Non-pigmented ciliary epithelial cell (primary cell): ENCODE measurements at regions not wholly inside any gene's neighbourhood (a gene's known extent, or its start where the extent isn't known, plus 50 kb on each side); places are given as distances from the start of the nearest gene placed in this dataset.
"Not testable (repeated sequence)": the region's sequence is repeated elsewhere in the genome, so short reads cannot be mapped to it uniquely, and the experiment has no call there.

Experiments used
- DNase-seq: peaks from one replicate; pipeline ENCODE4 v3.0.0-alpha.2; 2010; ENCODE audit warnings: low read depth

DNA sequence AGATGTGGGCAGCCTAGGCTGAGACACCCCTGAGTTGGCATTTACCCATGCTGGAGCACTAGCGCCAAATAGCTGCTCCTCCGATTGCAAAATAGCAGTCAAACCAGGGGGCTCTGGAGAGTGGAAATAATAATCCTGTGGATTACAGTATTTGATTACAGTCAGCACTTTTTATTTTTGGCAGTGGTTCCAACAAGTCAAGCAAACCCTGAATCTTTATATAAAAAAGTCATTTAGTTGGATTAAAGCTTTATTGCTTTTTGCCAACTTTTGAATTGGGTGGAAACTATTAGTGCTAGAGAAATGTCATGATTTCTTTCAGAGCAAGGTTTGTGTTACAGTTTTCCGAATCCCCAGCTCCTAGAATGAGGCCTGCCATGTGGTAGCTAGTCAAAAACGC is 99.3 kb upstream of the FAM20A start:
- DNase-seq: no peak

DNA sequence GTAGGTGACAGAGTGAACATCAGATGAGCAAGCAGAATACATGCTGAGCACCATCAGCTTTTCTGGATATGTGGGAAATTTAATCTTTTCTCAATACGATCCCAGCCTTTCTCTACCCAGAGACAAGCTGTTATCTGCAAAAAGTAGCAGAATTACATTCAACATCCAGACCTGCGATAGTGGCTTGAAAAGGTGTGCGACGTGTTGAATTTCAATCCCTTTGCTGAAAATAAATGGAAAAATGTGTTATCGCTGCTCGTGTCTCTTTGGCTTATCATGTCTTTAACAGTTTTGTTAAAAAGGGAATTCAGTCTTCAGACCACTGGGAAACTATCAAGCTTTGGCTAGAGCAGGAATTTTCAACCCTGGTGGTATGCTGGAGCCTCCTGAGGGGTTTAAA is 98.8 kb upstream of the FAM20A start:
- no peak for DNase-seq

DNA sequence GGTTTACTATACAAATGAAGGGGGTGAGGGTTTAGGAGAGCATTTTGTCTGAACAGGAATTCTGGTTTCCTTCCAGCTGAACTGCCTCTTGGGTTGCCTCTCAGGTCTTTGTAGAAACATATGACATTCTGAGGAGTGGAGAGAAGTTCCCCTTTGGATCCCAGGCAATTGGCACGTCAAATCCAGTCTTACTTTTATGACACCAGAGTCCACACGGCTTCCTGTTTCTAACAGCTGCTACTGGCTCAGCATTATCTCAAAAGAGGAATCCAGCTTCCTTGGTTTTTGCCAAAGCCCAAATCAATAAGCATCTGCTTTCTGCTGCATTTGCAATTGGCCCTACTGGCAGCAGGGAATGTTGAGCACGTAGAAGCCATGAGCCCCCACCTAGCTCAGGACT is 97.6 kb upstream of the FAM20A start:
- no peak for DNase-seq

DNA sequence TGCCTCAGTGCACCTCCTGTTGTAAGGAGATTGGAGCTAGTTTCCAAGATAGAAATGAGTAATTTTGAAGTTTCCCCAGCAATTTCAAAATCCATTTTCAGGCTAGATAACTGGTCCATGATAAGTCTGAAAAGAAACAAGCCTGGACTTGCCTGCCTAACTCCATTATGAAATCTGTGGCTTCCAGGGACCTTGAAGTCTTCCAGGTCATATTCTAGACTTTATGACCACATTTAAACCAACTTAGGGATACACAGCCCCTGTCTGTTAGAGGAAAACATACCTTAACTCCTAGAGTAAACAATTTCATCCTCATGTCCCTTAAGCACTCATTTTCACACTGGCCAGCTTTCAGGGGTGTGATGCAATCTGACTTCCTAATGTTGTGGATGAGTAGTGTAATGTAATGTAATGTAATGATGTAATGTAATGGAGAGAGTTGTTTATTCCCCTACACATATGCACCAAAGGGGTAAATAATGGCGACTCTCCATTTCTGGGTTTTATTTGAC is 96.7 kb upstream of the FAM20A start:
- no peak for DNase-seq

DNA sequence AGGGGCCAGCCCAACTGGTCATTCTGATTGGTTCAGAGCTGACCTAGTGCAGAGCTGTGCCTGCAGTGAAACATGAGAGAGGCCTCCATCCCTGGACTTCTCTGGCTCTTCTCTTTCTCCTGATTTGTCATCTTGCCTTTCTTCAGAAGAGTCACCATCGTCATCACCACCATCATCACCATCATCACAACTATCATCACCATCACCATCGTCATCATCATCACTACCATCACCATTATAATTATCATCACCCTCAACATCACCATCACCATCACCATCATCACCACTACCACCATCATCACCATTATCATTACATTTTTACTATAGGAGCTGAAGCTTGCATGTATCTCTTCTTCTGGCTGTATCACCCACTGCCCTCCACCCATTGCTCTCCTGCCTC is 94.5 kb upstream of the FAM20A start:
- DNase-seq: no peak

DNA sequence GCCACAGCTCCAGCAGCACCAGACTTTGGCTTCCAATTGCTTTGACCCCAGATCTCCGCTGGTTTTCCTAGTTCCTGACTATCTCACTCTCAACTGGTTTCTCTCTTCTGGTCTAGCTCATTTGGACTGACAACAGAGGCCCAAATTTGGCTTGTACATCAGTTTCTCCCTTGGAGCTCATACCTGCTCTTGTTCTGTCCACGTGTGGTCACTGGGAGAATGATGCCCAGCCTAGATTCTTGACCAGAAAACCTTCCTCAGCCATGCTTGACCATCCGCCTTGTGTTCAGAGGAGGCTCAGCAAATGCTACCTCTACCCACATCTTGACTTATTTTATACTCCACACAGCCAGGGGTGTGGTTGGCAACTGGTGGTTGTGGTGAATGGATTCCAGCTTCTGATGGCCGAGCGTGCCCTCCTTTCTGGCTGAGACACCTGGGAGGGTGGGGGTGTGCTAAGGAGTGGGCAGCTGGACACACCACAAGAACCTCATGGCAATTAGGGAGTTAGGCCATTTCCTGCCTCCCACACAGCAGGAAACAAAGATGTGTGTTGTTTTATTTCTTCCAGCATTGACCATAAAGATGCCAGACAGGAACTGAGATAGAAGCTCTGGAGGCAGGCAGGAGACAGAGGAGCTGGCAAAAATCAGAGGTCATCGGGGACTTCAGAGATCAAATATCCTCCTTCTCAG is 93.8 kb upstream of the FAM20A start:
- no peak for DNase-seq

DNA sequence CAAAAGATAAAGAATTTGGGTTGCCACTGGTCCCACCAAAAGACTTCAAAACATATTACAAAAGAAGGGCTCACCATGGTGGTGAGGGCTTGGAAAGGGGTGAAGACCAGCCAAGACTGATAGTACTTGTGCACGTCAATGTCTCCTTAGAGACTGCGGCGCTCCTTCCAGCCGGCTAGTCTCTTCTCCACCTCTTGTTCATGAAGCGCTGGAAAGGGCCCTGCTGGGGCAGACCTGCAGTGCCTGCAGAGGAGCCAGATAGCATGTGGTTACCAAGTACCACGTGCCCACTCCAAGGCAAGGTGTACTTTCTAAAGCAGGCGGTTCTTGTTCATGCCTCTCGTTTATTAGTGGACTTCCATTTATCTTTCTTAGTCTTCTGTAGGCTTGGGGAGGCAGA is 92.7 kb upstream of the FAM20A start:
- no peak for DNase-seq

DNA sequence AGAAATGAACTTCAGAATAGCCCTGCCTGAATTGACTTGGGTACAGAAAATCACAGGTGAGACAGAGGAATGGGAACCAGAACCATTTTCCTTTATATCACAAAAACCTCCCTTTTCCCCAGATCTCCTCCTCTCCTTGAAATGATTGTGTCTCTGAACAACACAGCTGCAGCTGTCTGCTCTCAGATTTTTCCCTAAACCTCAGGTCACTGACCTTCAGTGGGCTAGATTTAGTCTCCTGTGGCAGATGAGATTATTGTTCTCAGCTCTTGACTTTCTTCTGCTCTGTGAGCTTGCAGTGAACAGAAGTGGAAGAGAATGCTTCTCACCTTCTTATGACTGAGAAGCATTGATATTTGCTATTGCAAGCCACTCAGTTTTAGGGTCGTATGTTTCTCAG is 92.3 kb upstream of the FAM20A start:
- DNase-seq: no peak

DNA sequence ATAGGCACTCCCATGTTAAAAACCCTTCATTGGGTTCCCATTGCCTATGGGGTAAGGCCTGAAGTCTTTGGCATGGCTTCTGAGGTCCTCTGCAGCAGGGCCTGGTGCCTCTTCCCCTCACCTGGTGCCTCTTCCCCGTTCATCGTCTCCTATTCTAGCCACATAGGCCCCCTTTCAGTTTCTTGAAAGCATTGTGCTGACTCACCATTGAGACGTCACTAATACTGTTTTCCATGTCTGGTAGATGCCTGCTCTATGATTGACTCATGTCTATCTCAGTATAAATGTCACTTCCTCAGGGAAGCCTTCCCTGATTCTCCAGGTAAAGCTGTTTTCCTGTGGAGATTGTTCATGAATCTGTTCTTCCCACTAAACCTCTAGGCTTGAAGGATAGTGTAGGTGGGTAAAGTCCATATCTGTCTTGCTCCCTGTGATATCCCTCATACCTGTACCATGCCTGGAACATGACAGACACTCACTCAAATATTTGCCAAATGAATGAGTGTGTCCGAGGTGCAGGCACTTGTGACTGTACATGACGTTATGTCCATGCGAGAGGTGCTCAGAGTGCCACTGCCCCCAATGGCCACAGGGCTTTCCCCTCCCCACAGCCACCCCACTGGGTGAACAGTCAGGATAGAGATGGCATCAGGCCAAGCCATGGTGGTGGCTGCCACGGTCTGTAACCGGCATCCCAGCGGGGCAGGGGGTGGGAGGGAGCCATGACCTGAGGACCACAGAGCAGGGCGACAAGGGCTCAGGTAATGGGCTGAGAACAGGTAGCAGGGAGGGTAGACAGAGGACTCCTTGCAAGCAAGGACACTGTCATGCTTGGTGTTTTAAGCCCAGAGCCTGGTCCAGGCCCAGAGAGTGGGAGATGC is 85.2 kb upstream of the FAM20A start:
- no peak for DNase-seq

DNA sequence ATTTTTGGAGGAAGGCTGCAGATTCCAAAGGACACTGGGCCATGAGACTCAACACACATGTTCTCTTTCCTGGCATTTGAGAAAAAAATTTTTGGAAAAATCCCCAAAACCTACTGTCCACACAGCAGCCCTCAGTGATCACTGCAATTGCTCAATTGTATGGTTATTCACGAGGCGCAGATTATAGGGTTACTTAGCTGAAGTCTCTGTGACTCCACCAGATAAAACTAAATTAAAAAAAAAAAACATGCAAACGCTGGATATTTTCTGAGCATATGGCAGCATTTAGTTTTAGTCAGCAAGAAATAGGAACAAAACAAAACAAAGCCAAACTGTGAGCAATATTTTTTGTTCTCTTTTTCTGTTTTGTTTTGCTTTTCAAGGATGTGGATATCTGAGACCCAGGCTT is 83.8 kb upstream of the FAM20A start:
- no peak for DNase-seq

DNA sequence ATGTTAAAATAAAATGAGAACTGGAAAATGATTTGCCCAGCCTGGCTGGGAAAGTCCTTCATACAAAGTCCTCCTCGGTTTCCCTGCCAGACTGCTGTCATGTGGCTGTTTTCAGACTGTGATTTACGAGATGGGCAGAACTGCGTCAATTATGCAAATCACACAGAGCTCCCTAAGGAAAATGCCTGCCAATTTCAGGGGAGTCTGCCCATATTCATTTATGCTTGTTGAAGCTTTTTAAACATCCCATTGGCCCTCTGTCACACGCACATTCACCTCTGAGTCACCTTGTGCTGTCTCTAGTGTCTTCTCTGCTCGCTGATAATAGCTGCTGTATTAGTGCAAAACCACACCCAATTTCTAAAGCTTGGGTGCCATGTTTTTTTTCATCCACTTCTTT is 81.7 kb upstream of the FAM20A start:
- DNase-seq: no peak

DNA sequence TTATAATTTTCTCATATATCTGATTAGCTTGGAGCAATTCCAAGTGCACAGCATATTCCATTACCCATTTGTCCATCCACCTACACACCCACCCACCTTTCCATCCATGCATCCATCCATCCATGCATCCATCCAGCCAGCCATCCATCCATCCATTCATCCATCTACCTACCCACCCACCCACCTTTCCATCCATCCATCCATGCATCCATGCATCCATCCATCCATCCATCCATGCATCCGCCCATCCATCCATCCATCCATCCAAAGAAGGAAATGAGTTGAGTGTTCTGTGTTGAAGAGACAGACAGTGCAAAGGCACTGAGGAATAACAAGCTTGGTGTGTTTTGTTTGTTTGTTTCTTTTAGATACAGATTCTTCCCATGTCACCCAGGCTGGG is 78.7 kb upstream of the FAM20A start:
- DNase-seq: no peak

DNA sequence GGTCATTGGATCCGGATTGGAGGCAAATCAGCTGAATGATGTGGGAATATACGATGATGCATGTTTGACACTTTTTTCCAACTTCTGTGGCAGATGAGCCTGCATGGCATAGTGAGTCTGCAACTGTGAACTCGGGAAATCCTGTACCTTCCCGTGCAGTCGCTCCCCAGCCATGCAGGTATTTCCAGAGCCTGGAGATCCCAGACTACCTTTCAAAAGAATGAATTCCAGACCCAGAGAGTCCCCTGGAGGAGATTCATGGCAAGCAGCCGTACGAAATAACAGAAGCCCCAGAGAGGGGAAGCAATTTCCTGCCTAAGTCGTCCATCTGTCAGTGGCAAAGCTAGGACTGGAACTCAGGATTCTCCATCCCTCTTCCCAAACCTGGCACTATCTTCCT is 75.7 kb upstream of the FAM20A start:
- DNase-seq: no peak

DNA sequence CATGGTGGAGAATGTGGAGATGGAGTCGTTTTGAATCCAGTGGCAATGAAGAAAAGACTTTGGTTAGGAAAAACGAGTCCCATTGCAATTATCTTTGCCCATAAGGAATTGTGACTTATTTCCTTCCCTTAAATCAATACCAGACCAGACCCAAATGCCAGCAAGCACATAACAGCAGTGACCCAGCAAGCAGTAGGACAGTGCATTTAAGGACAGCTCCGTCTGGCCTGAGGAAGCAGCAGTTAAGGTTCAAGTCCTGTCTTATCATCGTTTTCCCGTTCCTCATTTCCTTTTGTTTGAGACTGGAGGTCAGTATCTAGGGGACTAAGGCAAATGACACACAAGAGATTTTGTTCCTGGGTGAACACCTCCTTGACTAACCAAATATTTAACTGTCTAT is 74.6 kb upstream of the FAM20A start:
- no peak for DNase-seq

DNA sequence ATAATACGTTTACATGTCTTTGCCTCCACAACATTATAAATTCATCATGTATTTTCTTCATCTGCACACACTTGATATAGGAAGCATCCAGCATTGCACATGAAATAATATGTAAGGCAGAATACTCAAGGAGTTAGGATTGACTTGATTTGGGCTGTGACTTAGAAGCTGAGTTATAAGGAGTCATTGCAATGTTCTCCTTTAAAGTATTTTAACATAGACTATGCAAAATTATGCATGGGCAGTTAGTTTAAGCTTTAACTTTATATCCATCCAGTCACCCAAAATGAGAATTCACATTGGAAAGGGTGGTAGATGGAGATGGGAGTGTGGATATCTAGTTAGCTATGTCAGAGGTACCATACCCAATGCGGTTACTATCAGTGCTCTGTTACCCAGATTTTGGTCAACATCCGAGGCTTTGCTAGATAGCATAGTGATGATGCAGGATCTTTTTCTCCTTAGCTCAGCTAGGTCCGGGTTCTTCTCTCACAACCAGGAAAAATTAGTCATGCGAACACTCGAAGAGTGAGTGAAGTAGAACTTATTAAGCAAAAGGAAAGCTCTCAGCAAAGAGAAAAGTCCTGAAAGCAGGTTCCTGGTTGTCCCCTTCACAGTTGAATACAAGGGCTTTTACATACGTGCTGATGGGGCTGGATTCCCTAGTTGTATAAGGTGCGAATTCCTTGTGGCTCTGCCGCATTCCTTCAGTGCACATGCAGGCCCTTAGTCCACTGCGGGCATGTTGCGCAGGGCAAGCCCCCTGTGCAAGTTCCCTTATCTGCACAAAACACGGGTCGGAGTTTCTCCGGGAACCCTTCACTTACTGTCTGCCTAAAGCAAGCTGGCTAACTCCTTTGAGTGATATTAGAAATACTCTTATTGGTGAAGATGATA is 73.1 kb upstream of the FAM20A start:
- DNase-seq: no peak

DNA sequence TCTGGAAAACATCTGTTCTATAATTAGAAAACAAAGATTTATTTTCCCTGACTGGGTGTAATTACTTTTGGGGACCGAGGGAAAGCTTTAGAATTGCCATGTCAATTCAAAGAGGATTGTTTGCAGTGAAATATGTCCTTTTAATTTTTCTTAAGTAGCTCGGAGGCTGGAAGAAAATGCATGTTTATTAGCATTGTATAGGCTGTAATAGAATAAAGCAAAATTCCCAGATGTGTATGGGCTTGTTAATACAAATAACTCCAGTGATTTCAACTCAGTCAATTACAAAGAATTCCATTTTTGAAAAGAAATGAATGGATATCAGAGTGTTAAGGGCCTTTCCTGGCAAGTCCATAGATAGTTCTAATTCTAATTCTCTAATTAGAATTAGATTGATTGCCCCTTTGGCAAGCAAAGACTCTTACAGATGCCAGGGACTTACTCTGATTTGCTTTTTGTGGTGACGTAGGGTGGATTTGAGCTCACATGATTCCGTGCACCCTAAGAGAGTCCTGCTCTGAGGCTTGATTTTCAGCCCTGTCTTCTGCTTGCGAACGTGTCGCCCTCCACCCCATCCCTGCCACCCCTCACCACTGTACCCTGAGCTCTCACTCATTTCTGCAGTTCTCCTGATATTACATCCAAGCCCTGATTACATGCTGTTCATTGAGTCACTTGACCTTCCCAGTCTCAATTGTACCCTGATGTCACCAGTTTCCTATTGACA is 70.0 kb upstream of the FAM20A start:
- no peak for DNase-seq

DNA sequence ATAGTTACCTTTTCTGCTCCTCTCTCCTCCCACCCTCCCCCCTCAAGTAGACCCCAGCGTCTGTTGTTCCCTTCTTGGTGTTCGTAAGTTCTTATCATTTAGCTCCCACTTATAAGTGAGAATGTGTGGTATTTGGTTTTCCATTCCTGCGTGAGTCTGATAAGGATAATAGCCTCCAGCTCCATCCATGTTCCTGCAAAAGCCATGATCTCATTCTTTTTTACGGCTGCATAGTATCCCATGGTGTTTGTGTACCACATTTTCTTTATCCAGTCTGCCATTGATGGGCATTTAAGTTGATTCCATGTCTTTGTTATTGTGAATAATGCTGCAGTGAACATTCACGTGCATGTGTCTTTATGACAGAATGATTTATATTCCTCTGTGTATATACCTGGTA is 65.3 kb upstream of the FAM20A start:
- not testable (repeated sequence) for DNase-seq

DNA sequence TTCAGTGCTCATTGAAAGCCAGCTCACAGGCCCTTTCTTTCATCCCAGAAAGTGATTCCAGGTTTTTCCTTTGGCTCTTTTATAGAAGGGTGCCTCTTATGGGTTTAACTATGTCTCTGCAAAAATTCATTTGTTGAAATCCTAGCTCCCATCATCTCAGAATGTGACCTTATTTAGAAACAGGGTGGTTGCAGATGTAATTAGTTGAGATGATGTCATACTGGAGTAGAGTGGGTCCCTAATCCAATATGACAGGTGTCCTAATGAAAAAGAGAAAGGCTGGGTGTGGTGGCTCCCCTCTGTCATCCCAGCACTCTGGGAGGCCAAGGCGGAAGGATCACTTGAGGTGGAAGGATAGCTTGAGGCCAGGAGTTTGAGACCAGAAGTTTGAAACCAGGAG is 64.2 kb upstream of the FAM20A start:
- DNase-seq: no peak

DNA sequence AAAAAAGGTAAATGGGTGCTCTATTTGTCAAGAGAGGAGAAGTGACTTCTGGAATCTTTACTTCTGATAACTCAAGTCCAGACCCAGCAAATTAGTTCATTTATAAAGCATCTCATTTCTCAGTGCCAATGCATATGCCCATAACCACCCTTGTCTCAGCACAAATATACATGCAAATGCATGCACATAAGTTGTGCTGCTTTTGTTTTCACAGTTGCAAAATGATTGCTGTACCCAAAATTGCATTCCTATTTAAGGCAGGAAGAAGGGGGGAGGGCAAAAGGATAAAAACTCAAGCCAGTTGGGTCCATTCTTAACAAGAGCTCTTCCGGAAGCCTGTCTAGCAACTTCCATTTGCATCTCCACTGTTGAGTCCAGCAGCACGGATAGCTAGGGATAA is 61.3 kb upstream of the FAM20A start:
- DNase-seq: no peak

DNA sequence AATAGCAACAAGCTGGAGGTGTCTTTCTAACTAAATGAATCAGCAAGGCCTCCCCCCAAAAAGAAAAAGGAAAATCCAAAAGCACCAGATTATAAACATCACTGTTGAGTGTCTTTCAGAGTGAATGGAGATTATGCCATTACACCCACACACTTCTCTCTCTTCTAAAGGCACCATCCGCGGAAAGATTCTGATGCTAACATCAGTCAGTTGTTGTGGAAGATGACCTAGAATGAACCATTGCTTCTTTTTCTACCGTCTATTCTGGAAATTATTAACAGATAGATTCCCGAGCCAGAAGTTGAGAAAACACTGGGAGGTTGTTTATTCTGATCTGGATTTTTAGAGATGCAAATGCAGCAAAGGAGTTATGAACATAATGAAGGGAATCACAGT is 60.9 kb upstream of the FAM20A start:
- DNase-seq: no peak

DNA sequence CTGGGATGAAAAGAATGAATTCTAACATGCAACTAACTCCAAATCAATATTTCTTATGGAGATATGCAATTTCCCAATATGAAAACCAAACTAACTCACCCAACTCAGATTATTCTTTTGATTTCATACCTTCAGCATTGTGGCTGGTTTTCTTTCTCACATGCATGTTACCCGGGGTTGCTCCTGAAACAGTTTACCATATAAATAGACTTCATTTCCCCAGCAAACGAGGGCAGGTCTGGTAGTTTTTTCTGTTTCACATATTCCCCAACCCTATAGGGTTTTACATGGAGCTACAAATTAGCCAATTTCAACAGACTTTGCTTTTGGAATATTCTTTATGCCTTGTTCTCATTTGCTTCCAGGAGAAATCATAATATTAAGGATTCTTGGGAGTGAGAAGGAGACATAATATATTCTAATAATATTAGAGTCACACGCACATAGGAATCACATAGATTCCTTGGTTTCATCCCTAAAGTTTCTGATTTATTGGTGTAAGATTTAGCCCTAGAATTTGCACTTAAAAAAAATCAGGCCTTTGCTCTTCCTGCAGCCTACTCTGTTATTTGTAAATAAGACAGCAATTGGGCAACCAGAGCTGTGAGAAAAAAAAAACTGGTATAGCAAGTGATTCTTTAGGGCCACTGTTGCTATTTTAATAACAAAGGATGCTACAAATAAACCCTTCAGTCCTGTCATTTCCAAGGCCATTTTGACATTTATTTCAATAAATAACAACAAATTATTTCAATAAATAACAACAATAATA is 60.3 kb upstream of the FAM20A start:
- no peak for DNase-seq
